Effector memory CD4-positive, alpha-beta T cell (primary cell): ENCODE measurements at regions not wholly inside any gene's neighbourhood (a gene's known extent, or its start where the extent isn't known, plus 50 kb on each side); places are given as distances from the start of the nearest gene placed in this dataset.
"Not testable (repeated sequence)": the region's sequence is repeated elsewhere in the genome, so short reads cannot be mapped to it uniquely, and the experiment has no call there.

ENCODE experiments used
- DNase-seq, 3 donors: peaks; one replicate each; pipeline ENCODE4 v3.0.0-alpha.2; 2020
- H3K27ac ChIP-seq: 2 replicates; pipeline ENCODE4 v1.7.0; 2013; ENCODE audit warnings: mild to moderate bottlenecking, low read length, moderate library complexity; ENCODE audit not compliant: insufficient read depth, poor library complexity, severe bottlenecking
- H3K27me3 ChIP-seq: replicated peaks from 2 replicates; pipeline ENCODE4 v1.7.0; 2013; ENCODE audit warnings: mild to moderate bottlenecking, low read length; ENCODE audit not compliant: insufficient read depth, control insufficient read depth, poor library complexity, severe bottlenecking
- H3K36me3 ChIP-seq: 2 replicates; pipeline ENCODE4 v1.7.0; 2013; ENCODE audit warnings: mild to moderate bottlenecking, low read length, moderate library complexity; ENCODE audit not compliant: control insufficient read depth, insufficient read depth
- H3K4me1 ChIP-seq: 2 replicates; pipeline ENCODE4 v1.7.0; 2013; ENCODE audit warnings: low read length, mild to moderate bottlenecking; ENCODE audit not compliant: control insufficient read depth, insufficient read depth, poor library complexity, severe bottlenecking
- H3K4me3 ChIP-seq: 2 replicates; pipeline ENCODE4 v1.7.0; 2013; ENCODE audit warnings: low read length, low read depth, mild to moderate bottlenecking; ENCODE audit not compliant: insufficient read depth, poor library complexity, severe bottlenecking
- H3K9me3 ChIP-seq: 2 replicates; pipeline ENCODE4 v1.7.0; 2013; ENCODE audit warnings: mild to moderate bottlenecking, low read length, moderate library complexity; ENCODE audit not compliant: control insufficient read depth

- no peak overlapping the region for H3K27ac ChIP-seq
- DNase-seq, result no peak
- H3K4me3 ChIP-seq, result no peak overlapping the region
These were observed 196.3 kb downstream of the CSNK1G3 start for GRCh38 chr5:123708074-123708806.

GRCh38 chr5:123706531-123706930, 194.6 kb downstream of the CSNK1G3 start:
- no peaks in the 10 kb centered on the region for H3K4me1 ChIP-seq
- no peaks in the 10 kb centered on the region for H3K27me3 ChIP-seq
- no peak overlapping the region for H3K4me3 ChIP-seq
- H3K36me3 ChIP-seq, result no peaks in the 10 kb centered on the region
- H3K27ac ChIP-seq, result no peak overlapping the region
- no peak for DNase-seq
- no peaks in the 10 kb centered on the region for H3K9me3 ChIP-seq

More at GRCh38 chr5:123708074-123708806, 196.3 kb downstream of the CSNK1G3 start:
- no peaks in the 10 kb centered on the region for H3K4me1 ChIP-seq
- no peaks in the 10 kb centered on the region for H3K9me3 ChIP-seq
- no peaks in the 10 kb centered on the region for H3K36me3 ChIP-seq
- no peaks in the 10 kb centered on the region for H3K27me3 ChIP-seq

- no peaks in the 10 kb centered on the region for H3K4me1 ChIP-seq
- no peak overlapping the region for H3K4me3 ChIP-seq
- no peaks in the 10 kb centered on the region for H3K27me3 ChIP-seq
- DNase-seq, result no peak
- H3K9me3 ChIP-seq, result no peaks in the 10 kb centered on the region
- no peaks in the 10 kb centered on the region for H3K36me3 ChIP-seq
- H3K27ac ChIP-seq, result no peak overlapping the region
These were observed 193.8 kb downstream of the CSNK1G3 start for GRCh38 chr5:123705741-123706140.

DNA sequence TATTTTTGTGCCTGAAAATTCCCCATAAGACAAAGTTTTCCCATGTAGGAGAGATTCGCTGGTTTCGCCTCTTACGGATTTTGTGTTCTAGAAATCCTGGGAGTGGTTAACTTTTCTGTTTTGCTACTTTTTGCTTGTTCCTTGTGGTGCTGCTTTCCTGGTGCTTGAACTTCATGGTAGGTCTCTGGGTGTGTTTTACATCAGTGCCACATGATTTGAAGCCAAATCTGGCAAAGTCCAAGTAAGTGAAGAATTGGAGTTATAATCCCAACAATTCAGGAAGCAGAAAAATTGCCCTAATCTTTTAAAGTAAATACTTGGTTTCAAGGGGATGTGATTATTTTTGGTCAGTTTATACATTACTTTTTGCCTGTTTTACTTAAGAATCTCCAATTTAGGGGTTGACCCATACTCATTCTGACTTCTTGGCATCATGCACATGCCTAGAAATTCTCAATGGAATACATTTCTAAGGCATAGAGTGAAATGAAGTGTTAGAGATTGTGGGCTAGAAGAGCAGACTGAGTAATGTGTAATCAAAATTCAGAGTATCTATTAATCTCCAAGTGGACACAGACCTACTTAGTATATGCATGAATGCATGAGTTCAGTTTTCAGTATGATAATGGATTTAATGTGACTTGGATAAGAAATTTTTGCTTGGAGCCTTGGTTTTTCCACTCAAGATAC, 189.7 kb downstream of the CSNK1G3 start:
- Histone ChIP-seq H3K9me3 (no peaks in the 10 kb centered on the region), H3K4me1 (no peaks in the 10 kb centered on the region), H3K27ac (no peak overlapping the region), H3K27me3 (no peaks in the 10 kb centered on the region), H3K4me3 (no peak overlapping the region), H3K36me3 (no peaks in the 10 kb centered on the region)
- no peak for DNase-seq

DNA sequence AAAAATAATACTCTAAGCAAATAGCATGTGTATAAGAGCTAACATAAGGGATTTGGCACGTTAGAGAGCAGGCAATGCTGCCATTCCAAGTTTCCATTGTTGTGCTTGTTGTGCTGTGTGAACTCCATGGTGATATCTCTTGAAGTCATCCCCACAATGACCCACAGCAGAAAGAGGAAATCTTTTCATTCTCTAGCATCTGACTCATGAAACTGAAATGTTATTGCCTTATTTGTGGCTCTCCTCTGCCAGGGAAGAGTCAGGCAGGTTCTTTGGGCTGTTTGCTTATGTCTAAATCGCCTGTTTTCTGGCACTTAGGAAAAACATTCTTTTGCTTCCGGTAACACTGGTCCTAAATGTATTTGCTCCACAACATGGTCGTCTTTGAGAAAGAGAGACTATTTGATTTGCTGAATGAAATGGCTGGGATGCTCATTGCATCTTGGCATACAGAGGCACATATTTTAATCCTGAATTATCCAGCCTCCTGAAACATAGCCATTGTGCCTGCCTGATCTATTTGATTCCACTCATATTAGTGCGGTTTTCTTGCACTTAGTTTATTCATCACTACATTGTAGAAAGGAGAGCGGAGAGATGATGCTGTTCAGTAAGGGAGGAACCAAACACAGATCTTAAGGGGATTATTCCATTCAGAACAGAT, 188.8 kb downstream of the CSNK1G3 start:
- H3K4me3 ChIP-seq, result no peak overlapping the region
- no peak overlapping the region for H3K27ac ChIP-seq
- H3K4me1 ChIP-seq, result no peaks in the 10 kb centered on the region
- no peak for DNase-seq
- no peaks in the 10 kb centered on the region for H3K9me3 ChIP-seq
- no peaks in the 10 kb centered on the region for H3K27me3 ChIP-seq
- H3K36me3 ChIP-seq, result no peaks in the 10 kb centered on the region

- no peaks in the 10 kb centered on the region for H3K36me3 ChIP-seq
- H3K4me1 ChIP-seq, result no peaks in the 10 kb centered on the region
- DNase-seq, result no peak
- H3K27me3 ChIP-seq, result no peaks in the 10 kb centered on the region
- no peak overlapping the region for H3K4me3 ChIP-seq
- H3K9me3 ChIP-seq, result no peaks in the 10 kb centered on the region
- H3K27ac ChIP-seq, result no peak overlapping the region
These were observed 187.6 kb downstream of the CSNK1G3 start for GRCh38 chr5:123699571-123699970.

- not testable (repeated sequence) for H3K36me3 ChIP-seq, H3K4me1 ChIP-seq, DNase-seq, H3K27me3 ChIP-seq, H3K9me3 ChIP-seq, H3K4me3 ChIP-seq, H3K27ac ChIP-seq
These were observed 187.0 kb downstream of the CSNK1G3 start for GRCh38 chr5:123698937-123699336.

DNA sequence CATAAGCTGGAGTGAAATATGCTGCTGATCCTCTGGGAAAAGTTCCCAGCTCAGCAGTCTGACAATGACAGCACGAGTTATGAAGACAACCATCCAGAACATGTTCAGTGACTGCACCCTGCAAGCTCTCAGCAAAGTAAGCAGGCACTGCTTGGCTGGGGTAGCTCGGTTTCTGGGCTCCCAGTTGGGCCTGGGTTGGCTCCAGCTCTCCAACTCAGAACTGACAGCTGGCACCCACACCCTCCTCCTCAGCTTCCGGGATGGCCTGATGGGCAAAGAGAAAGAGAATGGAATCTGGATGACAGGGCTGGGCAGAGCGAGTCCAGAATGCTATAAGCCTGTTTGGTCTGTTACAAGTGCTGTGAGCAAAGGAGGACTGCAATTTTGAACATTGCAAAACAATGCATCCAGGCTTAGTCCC, 185.0 kb downstream of the CSNK1G3 start:
- no peak overlapping the region for H3K27ac ChIP-seq
- H3K4me1 ChIP-seq, result no peaks in the 10 kb centered on the region
- no peaks in the 10 kb centered on the region for H3K36me3 ChIP-seq
- no peak for DNase-seq
- H3K27me3 ChIP-seq, result no peaks in the 10 kb centered on the region
- H3K4me3 ChIP-seq, result no peak overlapping the region
- H3K9me3 ChIP-seq, result no peaks in the 10 kb centered on the region

- DNase-seq, result no peak
- Histone ChIP-seq H3K36me3 (no peaks in the 10 kb centered on the region), H3K4me1 (no peaks in the 10 kb centered on the region), H3K27me3 (no peaks in the 10 kb centered on the region), H3K9me3 (no peaks in the 10 kb centered on the region), H3K27ac (no peak overlapping the region), H3K4me3 (no peak overlapping the region)
These were observed 178.8 kb downstream of the CSNK1G3 start for GRCh38 chr5:123690821-123691220.

DNA sequence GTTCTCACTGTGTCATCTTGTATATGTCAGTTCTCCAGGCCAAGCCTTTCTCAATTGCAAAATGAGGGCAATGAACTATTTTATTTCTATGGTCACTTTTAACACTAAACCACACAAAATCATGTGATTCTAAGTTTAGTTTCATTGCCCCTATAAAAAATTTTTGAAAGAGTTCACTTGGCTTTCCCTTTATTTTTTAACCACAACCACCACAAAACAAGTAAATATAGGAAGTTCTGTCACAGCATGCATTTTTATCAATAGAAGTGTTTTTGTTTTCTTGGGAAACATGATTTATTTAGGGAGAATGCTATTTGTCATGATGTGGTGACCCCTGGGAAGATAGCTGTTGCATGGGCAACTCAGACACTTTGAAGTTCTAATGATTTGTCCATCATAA, 169.1 kb downstream of the CSNK1G3 start:
- Histone ChIP-seq H3K27ac (no peak overlapping the region), H3K9me3 (no peaks in the 10 kb centered on the region), H3K4me3 (no peak overlapping the region), H3K36me3 (no peaks in the 10 kb centered on the region), H3K4me1 (no peaks in the 10 kb centered on the region), H3K27me3 (no peaks in the 10 kb centered on the region)
- DNase-seq, result no peak
